ENCODE measurements at regions not wholly inside any gene's neighbourhood (a gene's known extent, or its start where the extent isn't known, plus 50 kb on each side); places are given as distances from the start of the nearest gene placed in this dataset.

- TF ChIP-seq, protein P1, sequence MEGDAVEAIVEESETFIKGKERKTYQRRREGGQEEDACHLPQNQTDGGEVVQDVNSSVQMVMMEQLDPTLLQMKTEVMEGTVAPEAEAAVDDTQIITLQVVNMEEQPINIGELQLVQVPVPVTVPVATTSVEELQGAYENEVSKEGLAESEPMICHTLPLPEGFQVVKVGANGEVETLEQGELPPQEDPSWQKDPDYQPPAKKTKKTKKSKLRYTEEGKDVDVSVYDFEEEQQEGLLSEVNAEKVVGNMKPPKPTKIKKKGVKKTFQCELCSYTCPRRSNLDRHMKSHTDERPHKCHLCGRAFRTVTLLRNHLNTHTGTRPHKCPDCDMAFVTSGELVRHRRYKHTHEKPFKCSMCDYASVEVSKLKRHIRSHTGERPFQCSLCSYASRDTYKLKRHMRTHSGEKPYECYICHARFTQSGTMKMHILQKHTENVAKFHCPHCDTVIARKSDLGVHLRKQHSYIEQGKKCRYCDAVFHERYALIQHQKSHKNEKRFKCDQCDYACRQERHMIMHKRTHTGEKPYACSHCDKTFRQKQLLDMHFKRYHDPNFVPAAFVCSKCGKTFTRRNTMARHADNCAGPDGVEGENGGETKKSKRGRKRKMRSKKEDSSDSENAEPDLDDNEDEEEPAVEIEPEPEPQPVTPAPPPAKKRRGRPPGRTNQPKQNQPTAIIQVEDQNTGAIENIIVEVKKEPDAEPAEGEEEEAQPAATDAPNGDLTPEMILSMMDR (IDR thresholded peaks at IDR 0.05; ENCODE audit: poor library complexity, severe bottlenecking), result no peak
- TF ChIP-seq EZH2 (IDR thresholded peaks at IDR 0.05; ENCODE audit: borderline replicate concordance, insufficient read depth, low read length, poor library complexity, severe bottlenecking) (no peak), RAD21 (conservative IDR thresholded peaks at IDR 0.05) (no peak), POLR2AphosphoS5 (IDR thresholded peaks at IDR 0.05) (no peak)
- TF ChIP-seq, protein P2, sequence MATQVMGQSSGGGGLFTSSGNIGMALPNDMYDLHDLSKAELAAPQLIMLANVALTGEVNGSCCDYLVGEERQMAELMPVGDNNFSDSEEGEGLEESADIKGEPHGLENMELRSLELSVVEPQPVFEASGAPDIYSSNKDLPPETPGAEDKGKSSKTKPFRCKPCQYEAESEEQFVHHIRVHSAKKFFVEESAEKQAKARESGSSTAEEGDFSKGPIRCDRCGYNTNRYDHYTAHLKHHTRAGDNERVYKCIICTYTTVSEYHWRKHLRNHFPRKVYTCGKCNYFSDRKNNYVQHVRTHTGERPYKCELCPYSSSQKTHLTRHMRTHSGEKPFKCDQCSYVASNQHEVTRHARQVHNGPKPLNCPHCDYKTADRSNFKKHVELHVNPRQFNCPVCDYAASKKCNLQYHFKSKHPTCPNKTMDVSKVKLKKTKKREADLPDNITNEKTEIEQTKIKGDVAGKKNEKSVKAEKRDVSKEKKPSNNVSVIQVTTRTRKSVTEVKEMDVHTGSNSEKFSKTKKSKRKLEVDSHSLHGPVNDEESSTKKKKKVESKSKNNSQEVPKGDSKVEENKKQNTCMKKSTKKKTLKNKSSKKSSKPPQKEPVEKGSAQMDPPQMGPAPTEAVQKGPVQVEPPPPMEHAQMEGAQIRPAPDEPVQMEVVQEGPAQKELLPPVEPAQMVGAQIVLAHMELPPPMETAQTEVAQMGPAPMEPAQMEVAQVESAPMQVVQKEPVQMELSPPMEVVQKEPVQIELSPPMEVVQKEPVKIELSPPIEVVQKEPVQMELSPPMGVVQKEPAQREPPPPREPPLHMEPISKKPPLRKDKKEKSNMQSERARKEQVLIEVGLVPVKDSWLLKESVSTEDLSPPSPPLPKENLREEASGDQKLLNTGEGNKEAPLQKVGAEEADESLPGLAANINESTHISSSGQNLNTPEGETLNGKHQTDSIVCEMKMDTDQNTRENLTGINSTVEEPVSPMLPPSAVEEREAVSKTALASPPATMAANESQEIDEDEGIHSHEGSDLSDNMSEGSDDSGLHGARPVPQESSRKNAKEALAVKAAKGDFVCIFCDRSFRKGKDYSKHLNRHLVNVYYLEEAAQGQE (IDR thresholded peaks at IDR 0.05; ENCODE audit: borderline replicate concordance), result no peak
Observed at GRCh38 chr6:87939776-87940175, 107.9 kb upstream of the SPACA1 start.

Data from neural cell (in vitro differentiated cells).